ENCODE measurements at regions not wholly inside any gene's neighbourhood (a gene's known extent, or its start where the extent isn't known, plus 50 kb on each side); places are given as distances from the start of the nearest gene placed in this dataset.

- intact Hi-C loops (cut with micrococcal nuclease): loop anchor here (5.0 kb wide), 1 partner anchor 48 kb away; no protein-coding TSS in a partner anchor
- ChIA-PET POLR2A (interaction anchor here (0.9 to 1.7 kb wide), 7 partner anchors 9 to 181 kb away, joined by 3 to 12 read pairs (median 4); no protein-coding TSS in a partner anchor), CTCF (interaction anchor here (1.2 kb wide), 1 partner anchor 80 kb away, joined by 3 read pairs; no protein-coding TSS in a partner anchor)
- Mint-ChIP-seq H3K36me3 (ENCODE audit: insufficient read depth, unreplicated experiment) (no peaks in the 10 kb centered on the region), H3K27me3 (ENCODE audit: insufficient read depth, unreplicated experiment) (no peaks in the 10 kb centered on the region), H3K27ac (ENCODE audit: low read depth, unreplicated experiment) (peak overlapping the region; percentile 69), H3K9me3 (ENCODE audit: unreplicated experiment) (no peaks in the 10 kb centered on the region), H3K4me3 (ENCODE audit: unreplicated experiment) (no peak overlapping the region), H3K4me1 (ENCODE audit: insufficient read depth, unreplicated experiment) (peaks cover 58% of the 10 kb centered on the region)
- TF ChIP-seq CTCF (IDR thresholded peaks at IDR 0.05; ENCODE audit: unreplicated experiment): no peak
- no TSS peak for BruUV-seq (replicated peaks)
- DNase-seq (ENCODE audit: unreplicated experiment): peak; percentile 32
Observed at GRCh38 chr2:236689981-236690380, 120.4 kb downstream of the ACKR3 start.

GRCh38 chr2:236690726-236691125 lies 121.1 kb downstream of the ACKR3 start:
- intact Hi-C loops (cut with micrococcal nuclease): loop anchor here (5.0 kb wide), 1 partner anchor 48 kb away; no protein-coding TSS in a partner anchor
- H3K9me3 Mint-ChIP-seq (ENCODE audit: unreplicated experiment): no peaks in the 10 kb centered on the region
- no peaks in the 10 kb centered on the region for H3K27me3 Mint-ChIP-seq (ENCODE audit: insufficient read depth, unreplicated experiment)
- DNase-seq (ENCODE audit: unreplicated experiment): no peak
- H3K4me3 Mint-ChIP-seq (ENCODE audit: unreplicated experiment): no peak overlapping the region
- TF ChIP-seq CTCF (IDR thresholded peaks at IDR 0.05; ENCODE audit: unreplicated experiment): no peak
- ChIA-PET POLR2A (interaction anchor here (0.7 to 1.4 kb wide), 3 partner anchors 9 to 253 kb away, joined by 3 to 4 read pairs (median 3); no protein-coding TSS in a partner anchor), CTCF (no interaction called here)
- no TSS peak for BruUV-seq (replicated peaks)
- no peaks in the 10 kb centered on the region for H3K36me3 Mint-ChIP-seq (ENCODE audit: insufficient read depth, unreplicated experiment)
- peak overlapping the region; percentile 69 for H3K27ac Mint-ChIP-seq (ENCODE audit: low read depth, unreplicated experiment)
- peaks cover 58% of the 10 kb centered on the region for H3K4me1 Mint-ChIP-seq (ENCODE audit: insufficient read depth, unreplicated experiment)

GRCh38 chr2:236691799-236692167 lies 122.2 kb downstream of the ACKR3 start:
- H3K9me3 Mint-ChIP-seq (ENCODE audit: unreplicated experiment): no peaks in the 10 kb centered on the region
- H3K27ac Mint-ChIP-seq (ENCODE audit: low read depth, unreplicated experiment): peak overlapping the region; percentile 69
- no peak for TF ChIP-seq CTCF (IDR thresholded peaks at IDR 0.05; ENCODE audit: unreplicated experiment)
- BruUV-seq (replicated peaks): no TSS peak
- H3K36me3 Mint-ChIP-seq (ENCODE audit: insufficient read depth, unreplicated experiment): no peaks in the 10 kb centered on the region
- H3K4me1 Mint-ChIP-seq (ENCODE audit: insufficient read depth, unreplicated experiment): peaks cover 48% of the 10 kb centered on the region
- ChIA-PET CTCF (no interaction called here), POLR2A (interaction anchor here (0.8 kb wide), 3 partner anchors 19 to 133 kb away, joined by 3 to 4 read pairs (median 4); no protein-coding TSS in a partner anchor)
- intact Hi-C loops (cut with micrococcal nuclease): loop anchor here (5.0 kb wide), 1 partner anchor 49 kb away; no protein-coding TSS in a partner anchor
- H3K27me3 Mint-ChIP-seq (ENCODE audit: insufficient read depth, unreplicated experiment): no peaks in the 10 kb centered on the region
- no peak overlapping the region for H3K4me3 Mint-ChIP-seq (ENCODE audit: unreplicated experiment)
- peak; percentile 41 for DNase-seq (ENCODE audit: unreplicated experiment)

- Mint-ChIP-seq H3K36me3 (ENCODE audit: insufficient read depth, unreplicated experiment) (no peaks in the 10 kb centered on the region), H3K27me3 (ENCODE audit: insufficient read depth, unreplicated experiment) (no peaks in the 10 kb centered on the region), H3K9me3 (ENCODE audit: unreplicated experiment) (no peaks in the 10 kb centered on the region), H3K4me1 (ENCODE audit: insufficient read depth, unreplicated experiment) (peaks cover 38% of the 10 kb centered on the region), H3K4me3 (ENCODE audit: unreplicated experiment) (no peak overlapping the region), H3K27ac (ENCODE audit: low read depth, unreplicated experiment) (no peak overlapping the region)
- no peak for DNase-seq (ENCODE audit: unreplicated experiment)
- no TSS peak for BruUV-seq (replicated peaks)
- CTCF ChIA-PET: interaction anchor here (1.6 kb wide), 1 partner anchor 180 kb away, joined by 9 read pairs; no protein-coding TSS in a partner anchor
- TF ChIP-seq CTCF (IDR thresholded peaks at IDR 0.05; ENCODE audit: unreplicated experiment): no peak
- POLR2A ChIA-PET: no interaction called here
- intact Hi-C loops (cut with micrococcal nuclease): loop anchor here (5.0 kb wide), 1 partner anchor 51 kb away; no protein-coding TSS in a partner anchor
Observed at GRCh38 chr2:236692937-236693336, 123.3 kb downstream of the ACKR3 start.

Data from MCF 10A (cell line).